HG03139 (cell line): ENCODE measurements at regions not wholly inside any gene's neighbourhood (a gene's known extent, or its start where the extent isn't known, plus 50 kb on each side); places are given as distances from the start of the nearest gene placed in this dataset.

Source experiments
- ATAC-seq: cut with Tn5 transposase; IDR thresholded peaks from one replicate; pipeline ENCODE4 v1.9.1; 2021; ENCODE audit not compliant: unreplicated experiment

DNA sequence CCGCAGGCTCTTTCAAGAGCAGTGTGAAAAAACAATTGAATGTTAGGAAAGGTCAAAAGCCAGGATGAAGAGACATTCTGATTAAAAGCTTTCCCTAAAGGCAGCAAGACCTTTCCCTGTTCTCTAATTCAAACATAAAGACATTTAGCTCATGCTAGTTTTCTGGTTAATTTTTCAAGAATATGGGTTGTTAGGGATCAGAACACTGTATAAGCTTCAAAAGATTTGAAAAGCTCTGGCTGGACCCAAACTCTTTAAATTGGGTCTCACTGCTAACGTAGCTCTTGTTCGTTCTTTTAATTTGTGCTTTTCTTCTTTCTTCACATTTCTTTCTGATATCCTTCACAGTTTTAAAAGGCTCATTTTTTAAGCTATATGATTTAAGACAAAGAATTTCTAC is 877.0 kb downstream of the EFNB2 start:
- no peak for ATAC-seq

DNA sequence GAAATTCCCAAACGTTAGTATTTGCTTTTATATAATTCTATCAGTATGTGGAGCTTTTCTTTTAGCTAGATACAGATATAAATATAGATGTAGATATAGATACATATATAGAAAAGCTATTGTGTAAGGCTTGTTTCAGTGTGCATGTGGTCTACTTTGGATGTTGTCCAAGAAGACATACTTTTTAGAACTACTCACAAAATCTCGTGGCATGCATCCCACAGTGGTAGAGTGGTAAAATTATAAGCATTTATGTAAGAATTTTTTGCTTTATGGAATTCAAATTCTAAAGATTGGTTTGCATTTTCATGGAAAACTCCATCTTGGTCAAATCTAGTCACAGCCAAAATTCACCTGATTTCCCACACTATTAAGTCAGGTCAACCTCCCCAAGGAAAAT is 880.4 kb downstream of the EFNB2 start:
- no peak for ATAC-seq

DNA sequence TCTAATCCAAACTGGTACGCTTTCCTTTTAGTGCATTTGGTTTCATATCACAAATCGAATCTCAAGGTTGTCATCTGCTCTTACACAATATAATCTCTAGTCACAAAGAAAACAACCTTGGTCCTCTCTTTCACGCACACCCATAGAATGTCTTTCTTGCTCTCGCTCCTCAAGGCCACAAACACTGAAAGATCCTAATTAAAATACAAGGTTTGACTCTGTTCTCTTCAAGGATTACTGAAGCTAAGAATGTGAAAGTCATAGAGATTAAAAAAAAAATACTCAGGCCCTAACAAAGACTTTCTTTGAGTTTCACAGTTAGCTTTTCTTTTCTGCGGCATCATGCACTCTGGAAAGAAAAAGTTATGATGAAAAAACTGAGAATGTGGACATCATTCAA is 891.5 kb downstream of the EFNB2 start:
- ATAC-seq = no peak

- ATAC-seq = no peak
Observed at GRCh38 chr13:105642511-105642958, 892.9 kb downstream of the EFNB2 start.

DNA sequence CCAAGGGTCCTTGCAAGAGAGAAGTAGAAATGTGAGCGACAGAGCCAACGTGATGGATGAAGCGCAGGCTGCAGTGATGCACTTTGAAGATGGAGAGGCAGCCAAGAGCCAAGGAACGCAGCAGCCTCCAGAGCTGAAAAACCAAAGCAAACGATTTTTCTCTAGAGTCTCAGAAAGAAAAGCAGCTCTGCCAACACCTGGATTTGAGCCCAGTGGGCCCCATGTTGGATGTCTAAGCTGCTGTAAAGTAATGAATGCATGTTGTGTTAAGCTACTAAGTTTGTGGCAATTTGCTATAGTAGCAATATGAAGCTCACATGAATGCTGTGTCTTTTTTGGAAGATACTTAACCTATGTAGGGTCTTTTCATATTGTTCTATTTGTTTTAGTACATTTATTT is 894.3 kb downstream of the EFNB2 start:
- no peak for ATAC-seq

DNA sequence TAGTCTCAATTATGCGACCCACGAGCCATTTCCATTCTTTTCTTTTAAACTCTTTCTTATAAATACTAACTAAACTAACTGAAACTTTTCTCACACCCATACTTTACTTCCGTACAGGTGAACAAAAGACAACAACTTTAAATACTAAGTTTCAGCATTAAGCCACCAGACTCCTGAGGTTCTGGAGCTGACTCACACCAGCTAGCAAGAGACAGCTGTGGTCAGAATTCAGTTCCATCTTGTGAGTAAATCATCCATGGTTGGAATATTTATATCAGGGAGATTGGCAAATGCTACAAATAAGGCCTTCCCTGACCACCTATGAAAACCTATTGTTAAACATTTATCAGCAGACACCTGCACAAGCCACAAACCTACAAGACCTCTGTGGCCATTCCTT is 897.0 kb downstream of the EFNB2 start:
- ATAC-seq = no peak

GRCh38 chr13:105634059-105634458 is 901.4 kb downstream of the EFNB2 start:
- ATAC-seq = no peak

- no peak for ATAC-seq
Observed at GRCh38 chr13:105630431-105630830, 905.0 kb downstream of the EFNB2 start.

DNA sequence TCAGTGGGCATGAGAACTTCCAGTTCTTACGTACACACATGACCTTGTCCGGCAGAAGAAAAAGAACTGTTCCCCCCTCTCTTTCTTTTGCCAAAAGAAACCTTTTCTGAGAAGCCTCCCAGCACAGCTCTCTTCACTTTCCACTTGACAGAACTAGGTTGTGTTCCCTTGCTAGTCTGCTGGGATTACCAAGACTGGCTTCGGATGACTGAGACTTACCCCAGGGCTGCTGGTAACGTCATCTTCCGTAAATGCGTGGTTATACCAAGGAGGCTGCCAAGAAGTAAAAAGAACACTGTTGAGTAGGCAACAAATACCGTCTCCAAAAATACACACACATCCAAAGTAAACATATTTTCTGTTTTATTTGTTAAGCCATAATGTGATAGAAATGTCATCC is 908.2 kb downstream of the EFNB2 start:
- ATAC-seq = no peak

DNA sequence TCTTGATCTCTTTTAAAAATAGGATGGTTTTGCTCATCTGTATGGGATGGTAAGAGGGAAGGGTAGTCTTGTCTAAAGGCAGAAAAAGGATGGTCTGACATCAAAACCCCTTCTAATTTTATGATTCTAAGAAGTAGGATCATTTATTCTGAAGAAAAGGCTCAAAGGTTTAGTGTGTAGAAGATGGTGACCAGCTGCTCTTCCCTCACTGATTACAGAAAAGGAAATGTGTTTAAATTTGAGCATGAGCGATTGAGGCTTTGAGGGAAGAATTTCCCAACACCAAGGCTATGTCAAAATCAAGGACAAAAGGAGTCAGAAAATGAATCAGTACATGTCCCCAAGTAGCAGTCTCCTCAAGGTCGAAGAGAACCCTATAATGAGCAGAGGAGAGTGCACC is 909.8 kb downstream of the EFNB2 start:
- no peak for ATAC-seq

GRCh38 chr13:105616333-105617075 is 919.0 kb downstream of the EFNB2 start:
- no peak for ATAC-seq

DNA sequence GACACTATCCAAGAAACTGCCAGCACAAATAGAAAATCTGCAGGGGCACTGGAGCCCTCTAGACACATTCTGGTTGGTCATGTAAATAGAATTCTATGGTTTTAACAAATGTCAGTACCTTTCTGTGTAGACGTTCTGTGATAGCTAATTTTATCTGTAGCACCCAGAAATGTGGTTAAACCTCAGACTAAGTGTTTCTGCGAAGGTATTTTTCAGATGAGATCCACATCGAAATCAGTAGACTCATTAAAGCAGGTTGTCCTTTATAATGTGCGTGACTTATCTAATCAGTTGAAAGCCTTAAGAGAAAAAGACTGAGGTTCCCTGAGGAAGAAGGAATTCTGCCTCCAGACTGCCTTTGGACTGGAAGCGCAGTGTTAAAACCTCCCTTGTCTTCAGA is 922.9 kb downstream of the EFNB2 start:
- ATAC-seq = no peak

DNA sequence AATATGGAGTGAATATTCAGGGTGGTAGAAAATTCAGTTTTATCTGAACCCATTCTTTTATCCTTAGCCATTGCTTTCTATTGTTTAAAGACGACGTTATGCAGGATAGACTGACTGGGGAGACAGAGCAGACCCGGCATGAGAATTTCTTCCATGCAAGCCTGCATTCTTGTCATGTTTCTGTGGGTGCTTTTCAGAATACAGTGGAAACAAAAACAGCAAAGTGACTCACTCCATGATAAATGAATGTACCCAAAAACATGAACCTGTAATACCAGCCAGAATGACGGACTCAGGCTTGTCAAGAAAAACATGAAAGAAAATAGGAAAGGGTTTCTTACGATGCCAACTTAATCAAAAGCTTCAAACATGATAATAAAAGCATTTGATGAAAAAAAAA is 924.0 kb downstream of the EFNB2 start:
- ATAC-seq = no peak

- no peak for ATAC-seq
Observed at GRCh38 chr13:105608104-105608503, 927.4 kb downstream of the EFNB2 start.

DNA sequence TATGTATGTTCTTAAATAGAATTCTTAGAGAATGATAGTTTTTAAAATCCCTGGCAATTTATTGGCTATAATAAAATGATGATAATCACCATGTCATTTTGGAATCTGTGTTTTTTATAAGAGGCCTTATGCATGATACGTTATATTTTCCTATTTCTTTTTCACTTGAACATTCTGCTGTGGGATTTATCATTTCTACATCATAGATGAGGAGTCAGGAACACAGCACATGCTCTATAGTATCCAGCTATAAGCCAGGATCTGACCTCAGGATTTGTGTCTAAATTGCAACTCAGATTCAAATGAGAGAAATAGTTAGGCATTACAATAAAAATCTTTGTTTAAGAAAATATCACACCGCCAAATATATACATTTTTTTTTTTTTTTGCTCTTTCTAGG is 928.0 kb downstream of the EFNB2 start:
- ATAC-seq = no peak

- ATAC-seq = no peak
Observed at GRCh38 chr13:105607016-105607415, 928.4 kb downstream of the EFNB2 start.

GRCh38 chr13:105602956-105603670 is 932.3 kb downstream of the EFNB2 start:
- ATAC-seq = no peak

DNA sequence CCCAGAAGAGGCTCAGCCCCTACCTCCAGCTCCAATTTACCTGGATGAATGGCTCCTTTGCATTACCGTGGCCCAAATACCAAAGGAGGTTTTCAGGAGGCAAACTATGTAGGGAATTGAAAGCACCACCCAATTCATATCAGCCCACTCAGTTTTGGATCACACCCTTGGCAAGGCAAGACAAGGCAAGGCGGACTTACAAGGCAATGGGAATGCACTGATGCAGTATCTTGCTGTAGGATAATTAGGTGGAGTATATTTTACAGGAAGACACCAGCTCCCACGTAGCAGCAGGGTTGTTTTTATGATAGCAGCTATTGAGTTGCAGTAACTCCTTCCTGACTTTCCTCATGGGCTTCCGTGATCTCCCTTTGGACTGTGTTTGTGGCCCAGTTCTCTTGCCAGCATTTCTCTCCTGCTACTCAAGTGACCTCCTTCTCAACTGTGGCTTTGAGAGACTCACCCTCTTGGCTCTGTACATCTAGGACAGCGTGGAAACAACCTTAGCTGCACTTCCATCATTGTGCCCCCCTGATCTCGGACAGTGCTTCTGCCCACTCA is 935.9 kb downstream of the EFNB2 start:
- no peak for ATAC-seq

- ATAC-seq = no peak
Observed at GRCh38 chr13:105598529-105598928, 936.9 kb downstream of the EFNB2 start.

DNA sequence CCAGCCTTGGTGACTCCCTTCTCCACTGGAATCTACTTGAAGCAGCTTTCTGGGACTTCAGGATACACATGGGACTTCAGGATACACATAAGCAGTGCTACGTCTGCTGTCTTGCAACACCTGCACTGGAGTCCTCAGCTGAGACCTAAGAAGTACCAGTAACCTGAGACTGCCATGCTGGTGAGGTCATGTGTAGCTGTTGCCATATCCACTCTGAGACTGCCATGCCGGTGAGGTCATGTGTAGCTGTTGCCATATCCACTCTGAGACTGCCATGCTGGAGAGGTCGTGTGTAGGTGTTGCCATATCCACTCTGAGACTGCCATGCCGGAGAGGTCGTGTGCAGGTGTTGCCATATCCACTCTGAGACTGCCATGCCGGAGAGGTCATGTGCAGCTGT is 937.9 kb downstream of the EFNB2 start:
- no peak for ATAC-seq

GRCh38 chr13:105595471-105595870 is 940.0 kb downstream of the EFNB2 start:
- ATAC-seq = no peak

DNA sequence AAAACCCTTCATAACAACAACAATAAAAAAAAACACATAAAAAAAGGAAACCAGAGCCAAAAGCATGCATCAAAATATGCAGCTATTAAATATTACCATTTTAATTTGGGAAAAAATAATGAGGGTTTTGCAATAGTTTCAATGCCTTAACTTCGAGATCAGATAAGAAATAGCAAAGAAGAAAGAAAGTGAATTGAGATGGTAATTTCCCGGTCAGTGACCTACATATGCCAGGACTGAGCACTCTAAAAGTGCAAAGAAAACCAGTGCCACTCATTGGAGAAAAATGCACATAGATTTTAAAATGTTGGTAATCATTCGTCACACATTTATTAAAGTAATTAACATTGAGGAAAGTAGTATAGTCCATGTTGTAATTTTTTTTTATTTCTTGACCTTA is 944.2 kb downstream of the EFNB2 start:
- no peak for ATAC-seq
